ENCODE measurements at regions not wholly inside any gene's neighbourhood (a gene's known extent, or its start where the extent isn't known, plus 50 kb on each side); places are given as distances from the start of the nearest gene placed in this dataset.
"Not testable (repeated sequence)": the region's sequence is repeated elsewhere in the genome, so short reads cannot be mapped to it uniquely, and the experiment has no call there.

- DNase-seq (ENCODE audit: low read depth, low spot score) = peak; percentile 40
Observed at GRCh38 chr15:58357529-58358476, 74.0 kb upstream of the LIPC start.

DNA sequence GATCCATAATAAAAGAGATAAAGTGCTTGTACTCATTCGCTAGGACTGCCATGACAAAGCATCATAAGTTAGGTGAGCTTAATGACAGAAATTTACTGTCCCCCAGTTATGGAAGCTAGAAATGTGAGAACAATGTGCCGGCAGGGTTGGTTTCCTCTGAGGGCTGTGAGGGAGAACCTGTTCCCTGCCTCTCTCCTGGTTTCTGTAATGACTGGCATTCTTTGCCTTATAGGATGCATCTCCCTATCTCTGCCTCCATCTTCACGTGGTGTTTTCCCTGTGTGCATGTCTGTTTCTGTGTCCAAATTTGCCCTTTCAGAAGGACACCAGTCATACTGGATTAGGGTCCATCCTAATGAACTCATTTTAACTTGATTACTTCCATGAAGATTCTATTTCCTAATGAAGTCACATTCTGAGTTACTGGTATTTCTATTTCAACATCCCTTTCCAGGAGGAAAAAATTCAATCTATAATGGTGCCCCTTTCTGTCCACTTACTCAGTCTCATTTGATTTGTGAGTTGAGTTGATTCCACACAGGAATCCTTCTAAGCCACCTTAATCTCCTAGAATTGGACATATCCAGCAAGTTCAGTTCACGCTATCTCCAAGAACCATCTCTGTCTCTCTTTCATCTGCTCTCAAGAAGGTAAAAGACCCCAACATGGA, 71.2 kb upstream of the LIPC start:
- no peak for DNase-seq (ENCODE audit: low read depth, low spot score)

DNA sequence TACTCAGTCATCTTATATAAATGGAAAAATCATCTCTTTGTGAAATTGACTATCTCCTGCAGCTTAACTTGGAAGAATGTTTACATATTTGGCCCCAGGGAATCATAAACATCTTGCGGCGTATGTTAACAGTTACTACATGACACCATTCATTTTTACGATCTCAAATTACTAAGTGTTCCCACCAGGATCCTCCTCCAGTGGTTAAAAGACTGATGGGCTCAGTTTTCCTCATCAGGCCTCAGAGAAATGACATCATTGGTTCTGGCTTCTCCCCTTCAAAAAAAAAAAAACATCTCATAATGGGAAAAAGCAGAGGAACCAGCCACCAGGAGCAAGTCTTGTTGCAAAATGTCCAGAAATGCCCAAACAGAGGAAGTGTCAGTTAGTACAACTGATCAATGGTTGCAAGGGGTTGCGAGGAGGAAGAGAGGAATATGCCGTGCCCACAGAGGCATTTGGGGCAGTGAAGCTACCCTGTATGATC, 70.5 kb upstream of the LIPC start:
- DNase-seq (ENCODE audit: low read depth, low spot score) = no peak

- no peak for DNase-seq (ENCODE audit: low read depth, low spot score)
Observed at GRCh38 chr15:58362262-58362922, 69.4 kb upstream of the LIPC start.

DNA sequence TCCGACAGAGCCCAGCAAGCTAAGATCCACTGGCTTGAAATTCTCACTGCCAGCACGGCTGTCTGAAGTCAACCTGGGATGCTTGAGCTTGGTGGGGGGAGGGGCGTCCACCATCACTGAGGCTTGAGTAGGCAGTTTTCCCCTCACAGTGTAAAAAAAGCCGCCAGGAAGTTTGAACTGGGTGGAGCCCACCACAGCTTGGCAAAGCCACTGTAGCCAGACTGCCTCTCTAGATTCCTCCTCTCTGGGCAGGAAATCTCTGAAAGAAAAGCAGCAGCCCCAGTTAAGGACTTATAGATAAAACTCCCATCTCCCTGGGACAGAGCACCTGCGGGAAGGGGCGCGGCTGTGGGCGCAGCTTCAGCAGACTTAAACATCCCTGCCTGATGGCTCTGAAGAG, 68.7 kb upstream of the LIPC start:
- not testable (repeated sequence) for DNase-seq (ENCODE audit: low read depth, low spot score)

GRCh38 chr15:58363673-58364072, 68.1 kb upstream of the LIPC start:
- not testable (repeated sequence) for DNase-seq (ENCODE audit: low read depth, low spot score)

- not testable (repeated sequence) for DNase-seq (ENCODE audit: low read depth, low spot score)
Observed at GRCh38 chr15:58365098-58365497, 66.7 kb upstream of the LIPC start.

- DNase-seq (ENCODE audit: low read depth, low spot score) = no peak
Observed at GRCh38 chr15:58369261-58369701, 62.5 kb upstream of the LIPC start.

- DNase-seq (ENCODE audit: low read depth, low spot score) = no peak
Observed at GRCh38 chr15:58369956-58370355, 61.8 kb upstream of the LIPC start.

- DNase-seq (ENCODE audit: low read depth, low spot score) = no peak
Observed at GRCh38 chr15:58374147-58374546, 57.6 kb upstream of the LIPC start.

DNA sequence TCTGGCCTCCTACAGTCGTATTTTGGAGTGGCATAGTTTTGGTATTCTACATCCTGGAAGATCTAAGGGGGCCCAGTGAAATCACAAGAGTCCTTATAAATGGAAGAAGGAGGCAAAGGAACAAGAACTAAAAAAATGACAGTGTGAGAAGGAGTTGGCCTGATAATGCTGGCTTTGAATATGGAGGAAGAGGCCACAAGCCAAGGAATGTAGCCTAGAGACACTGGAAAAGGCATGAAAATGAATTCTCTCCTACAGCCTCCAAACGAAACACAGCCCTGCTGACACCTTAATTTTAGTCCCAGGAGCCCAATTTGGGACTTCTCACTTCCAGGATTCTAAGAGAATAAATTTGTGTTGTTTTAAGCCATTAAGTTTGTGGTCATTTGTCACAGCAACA, 54.6 kb upstream of the LIPC start:
- no peak for DNase-seq (ENCODE audit: low read depth, low spot score)

- DNase-seq (ENCODE audit: low read depth, low spot score) = no peak
Observed at GRCh38 chr15:58378241-58379085, 53.3 kb upstream of the LIPC start.

GRCh38 chr15:58379454-58379853, 52.3 kb upstream of the LIPC start:
- not testable (repeated sequence) for DNase-seq (ENCODE audit: low read depth, low spot score)

DNA sequence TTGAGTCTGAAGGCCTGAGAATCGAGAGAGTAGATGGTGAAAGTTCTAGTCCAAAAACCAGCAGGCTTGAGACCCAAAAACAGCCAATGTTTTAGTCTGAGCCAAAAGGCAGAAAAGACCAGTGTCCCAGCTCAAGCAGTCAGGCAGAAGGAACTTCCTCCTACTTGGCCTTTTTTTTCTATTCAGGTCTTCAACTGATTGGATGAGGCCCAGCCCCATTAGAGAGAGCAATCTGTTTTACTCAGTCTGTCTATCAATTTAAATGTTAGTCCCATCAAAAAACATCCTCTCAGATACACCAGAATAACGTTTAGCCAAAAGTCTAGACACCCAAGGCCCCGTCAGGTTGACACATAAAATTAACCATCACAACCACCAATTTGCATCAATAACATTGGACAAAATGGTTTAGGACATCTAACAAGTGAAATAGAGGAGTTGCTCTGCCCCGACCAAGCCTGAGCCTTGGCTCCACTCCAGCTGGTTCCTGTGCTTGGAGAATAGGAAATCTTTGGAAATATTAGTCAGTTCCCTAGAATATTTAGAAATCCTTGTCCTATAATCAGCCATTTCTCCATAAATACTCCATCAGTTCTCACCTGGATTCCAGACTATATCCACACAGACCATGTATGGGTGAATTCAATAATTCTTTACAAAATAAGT, 51.4 kb upstream of the LIPC start:
- DNase-seq (ENCODE audit: low read depth, low spot score) = no peak

DNA sequence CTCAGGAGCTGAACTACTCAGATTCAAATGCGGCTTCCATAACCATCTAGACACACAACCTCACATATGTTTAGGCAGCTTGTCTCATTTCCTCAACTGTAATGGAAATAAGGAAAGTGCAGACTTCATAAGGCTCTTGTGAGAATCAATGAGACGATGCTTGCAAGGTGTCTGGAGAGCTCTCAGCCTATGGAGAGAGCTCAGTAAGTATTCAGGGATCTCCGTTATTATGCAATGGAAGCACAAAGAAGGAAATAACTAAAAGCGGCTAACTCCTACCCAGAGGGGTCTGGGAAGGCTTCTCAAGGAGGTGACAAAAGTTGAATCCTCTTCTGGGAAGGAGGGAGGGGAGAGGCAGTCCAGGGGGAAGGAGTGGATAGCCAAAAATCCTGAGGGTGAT, 50.1 kb upstream of the LIPC start:
- DNase-seq (ENCODE audit: low read depth, low spot score) = no peak
